IPS-15b (cell line): ENCODE measurements at regions not wholly inside any gene's neighbourhood (a gene's known extent, or its start where the extent isn't known, plus 50 kb on each side); places are given as distances from the start of the nearest gene placed in this dataset.

ENCODE experiments used
- H3K27me3 ChIP-seq: one replicate; pipeline ENCODE4 v1.6.1; 2013; ENCODE audit warnings: low read length; ENCODE audit not compliant: control insufficient read depth, insufficient read depth
- H3K36me3 ChIP-seq: one replicate; pipeline ENCODE4 v1.6.1; 2013; ENCODE audit warnings: low read length; ENCODE audit not compliant: control insufficient read depth, insufficient read depth
- H3K4me1 ChIP-seq: one replicate; pipeline ENCODE4 v1.6.1; 2013; ENCODE audit warnings: mild to moderate bottlenecking, low read length; ENCODE audit not compliant: control insufficient read depth, insufficient read depth
- H3K4me3 ChIP-seq: one replicate; pipeline ENCODE4 v1.5.1; 2013; ENCODE audit warnings: low read depth, low read length
- H3K9ac ChIP-seq: one replicate; pipeline ENCODE4 v1.6.1; 2013; ENCODE audit warnings: low read depth, mild to moderate bottlenecking, low read length
- H3K9me3 ChIP-seq: one replicate; pipeline ENCODE4 v1.6.1; 2013; ENCODE audit warnings: mild to moderate bottlenecking, low read length; ENCODE audit not compliant: control insufficient read depth, insufficient read depth

GRCh38 chr12:115243933-115244628, 560.1 kb upstream of the TBX3 start:
- Histone ChIP-seq H3K36me3 (no peaks in the 10 kb centered on the region), H3K4me1 (no peaks in the 10 kb centered on the region), H3K9ac (no peak overlapping the region), H3K27me3 (no peaks in the 10 kb centered on the region), H3K9me3 (no peaks in the 10 kb centered on the region), H3K4me3 (no peak overlapping the region)

- Histone ChIP-seq H3K4me3 (no peak overlapping the region), H3K9ac (no peak overlapping the region), H3K4me1 (no peaks in the 10 kb centered on the region), H3K27me3 (no peaks in the 10 kb centered on the region), H3K36me3 (no peaks in the 10 kb centered on the region), H3K9me3 (no peaks in the 10 kb centered on the region)
Observed at GRCh38 chr12:115240251-115240650, 556.3 kb upstream of the TBX3 start.

- Histone ChIP-seq H3K9me3 (no peaks in the 10 kb centered on the region), H3K27me3 (no peaks in the 10 kb centered on the region), H3K36me3 (no peaks in the 10 kb centered on the region), H3K9ac (no peak overlapping the region), H3K4me1 (no peaks in the 10 kb centered on the region), H3K4me3 (no peak overlapping the region)
Observed at GRCh38 chr12:115235880-115236279, 551.9 kb upstream of the TBX3 start.

GRCh38 chr12:115233891-115234543, 550.0 kb upstream of the TBX3 start:
- Histone ChIP-seq H3K36me3 (no peaks in the 10 kb centered on the region), H3K4me1 (peaks cover 4% of the 10 kb centered on the region), H3K9ac (no peak overlapping the region), H3K27me3 (no peaks in the 10 kb centered on the region), H3K4me3 (no peak overlapping the region), H3K9me3 (no peaks in the 10 kb centered on the region)

GRCh38 chr12:115232455-115233156, 548.6 kb upstream of the TBX3 start:
- Histone ChIP-seq H3K27me3 (no peaks in the 10 kb centered on the region), H3K9ac (no peak overlapping the region)

GRCh38 chr12:115230606-115231005, 546.6 kb upstream of the TBX3 start:
- H3K4me3 ChIP-seq = no peak overlapping the region
- no peaks in the 10 kb centered on the region for H3K36me3 ChIP-seq
- no peaks in the 10 kb centered on the region for H3K27me3 ChIP-seq
- H3K4me1 ChIP-seq = peaks cover 4% of the 10 kb centered on the region
- no peak overlapping the region for H3K9ac ChIP-seq
- no peaks in the 10 kb centered on the region for H3K9me3 ChIP-seq

More at GRCh38 chr12:115232455-115233156, 548.6 kb upstream of the TBX3 start:
- H3K4me1 ChIP-seq = peaks cover 4% of the 10 kb centered on the region
- no peak overlapping the region for H3K4me3 ChIP-seq
- no peaks in the 10 kb centered on the region for H3K36me3 ChIP-seq
- no peaks in the 10 kb centered on the region for H3K9me3 ChIP-seq

- H3K36me3 ChIP-seq = no peaks in the 10 kb centered on the region
- no peak overlapping the region for H3K9ac ChIP-seq
- no peak overlapping the region for H3K4me3 ChIP-seq
- H3K27me3 ChIP-seq = no peaks in the 10 kb centered on the region
- H3K9me3 ChIP-seq = no peaks in the 10 kb centered on the region
- H3K4me1 ChIP-seq = peaks cover 4% of the 10 kb centered on the region
Observed at GRCh38 chr12:115229517-115229916, 545.5 kb upstream of the TBX3 start.

- H3K4me1 ChIP-seq = peaks cover 4% of the 10 kb centered on the region
- H3K4me3 ChIP-seq = no peak overlapping the region
- no peaks in the 10 kb centered on the region for H3K36me3 ChIP-seq
- H3K9me3 ChIP-seq = no peaks in the 10 kb centered on the region
- H3K9ac ChIP-seq = no peak overlapping the region
- H3K27me3 ChIP-seq = no peaks in the 10 kb centered on the region
Observed at GRCh38 chr12:115228434-115228833, 544.5 kb upstream of the TBX3 start.

GRCh38 chr12:115227137-115227615, 543.2 kb upstream of the TBX3 start:
- H3K36me3 ChIP-seq = no peaks in the 10 kb centered on the region
- H3K4me3 ChIP-seq = no peak overlapping the region
- no peak overlapping the region for H3K9ac ChIP-seq
- no peaks in the 10 kb centered on the region for H3K9me3 ChIP-seq
- H3K4me1 ChIP-seq = peaks cover 4% of the 10 kb centered on the region
- no peaks in the 10 kb centered on the region for H3K27me3 ChIP-seq

- Histone ChIP-seq H3K27me3 (no peaks in the 10 kb centered on the region), H3K4me1 (peaks cover 4% of the 10 kb centered on the region), H3K4me3 (no peak overlapping the region), H3K9me3 (no peaks in the 10 kb centered on the region), H3K36me3 (no peaks in the 10 kb centered on the region), H3K9ac (no peak overlapping the region)
Observed at GRCh38 chr12:115225845-115226244, 541.9 kb upstream of the TBX3 start.

GRCh38 chr12:115223991-115224390, 540.0 kb upstream of the TBX3 start:
- Histone ChIP-seq H3K27me3 (no peaks in the 10 kb centered on the region), H3K9ac (no peak overlapping the region), H3K9me3 (no peaks in the 10 kb centered on the region), H3K4me1 (no peaks in the 10 kb centered on the region), H3K4me3 (no peak overlapping the region), H3K36me3 (no peaks in the 10 kb centered on the region)

- H3K9me3 ChIP-seq = no peaks in the 10 kb centered on the region
- H3K36me3 ChIP-seq = no peaks in the 10 kb centered on the region
- no peaks in the 10 kb centered on the region for H3K27me3 ChIP-seq
- H3K4me1 ChIP-seq = no peaks in the 10 kb centered on the region
- no peak overlapping the region for H3K4me3 ChIP-seq
- no peak overlapping the region for H3K9ac ChIP-seq
Observed at GRCh38 chr12:115223322-115223721, 539.3 kb upstream of the TBX3 start.
